DOHH2 (cell line): ENCODE measurements at regions not wholly inside any gene's neighbourhood (a gene's known extent, or its start where the extent isn't known, plus 50 kb on each side); places are given as distances from the start of the nearest gene placed in this dataset.

Experiments used
- H3F3A ChIP-seq: fragments of 200-600 bp; sonication (generic), shearing (Covaris generic); 2 replicates; pipeline ENCODE4 v1.6.0; 2016; ENCODE audit warnings: antibody characterized with exemption, mild to moderate bottlenecking; ENCODE audit not compliant: control insufficient read depth, insufficient read depth
- H3K27ac ChIP-seq: fragments of 200-600 bp; sonication (generic); 2 replicates; pipeline ENCODE4 v1.5.1; 2014; ENCODE audit warnings: low read depth, mild to moderate bottlenecking, low read length, moderate library complexity
- H3K27me3 ChIP-seq: fragments of 200-600 bp; sonication (generic); 2 replicates; pipeline ENCODE4 v1.6.1; 2014; ENCODE audit warnings: mild to moderate bottlenecking, low read length, mixed read lengths; ENCODE audit not compliant: control insufficient read depth
- H3K36me3 ChIP-seq: fragments of 200-600 bp; sonication (generic); 2 replicates; pipeline ENCODE4 v1.6.1; 2014; ENCODE audit warnings: mild to moderate bottlenecking, low read length, moderate library complexity, mixed read lengths; ENCODE audit not compliant: control insufficient read depth
- H3K4me1 ChIP-seq: fragments of 200-600 bp; sonication (generic); 2 replicates; pipeline ENCODE4 v1.6.1; 2014; ENCODE audit warnings: mild to moderate bottlenecking, low read length, mixed read lengths; ENCODE audit not compliant: control insufficient read depth
- H3K4me2 ChIP-seq: fragments of 200-600 bp; sonication (generic); 2 replicates; pipeline ENCODE4 v1.6.0; 2014; ENCODE audit warnings: mild to moderate bottlenecking, low read length, moderate library complexity
- H3K4me3 ChIP-seq: fragments of 200-600 bp; sonication (generic); 2 replicates; pipeline ENCODE4 v1.5.1; 2014; ENCODE audit warnings: mild to moderate bottlenecking, low read length, mixed read lengths
- H3K79me2 ChIP-seq: fragments of 200-600 bp; sonication (generic); 2 replicates; pipeline ENCODE4 v1.6.1; 2014; ENCODE audit warnings: mild to moderate bottlenecking, low read length, mixed read lengths; ENCODE audit not compliant: control insufficient read depth
- H3K9me2 ChIP-seq: fragments of 200-600 bp; sonication (generic); replicated peaks from 2 replicates; pipeline ENCODE4 v1.6.1; 2014; ENCODE audit warnings: mild to moderate bottlenecking, low read length, mixed read lengths; ENCODE audit not compliant: control insufficient read depth
- H3K9me3 ChIP-seq: fragments of 200-600 bp; sonication (generic); 2 replicates; pipeline ENCODE4 v1.6.1; 2014; ENCODE audit warnings: antibody characterized with exemption, low read length, mixed read lengths; ENCODE audit not compliant: control insufficient read depth, insufficient read depth
- H4K20me1 ChIP-seq: fragments of 200-600 bp; sonication (generic); 2 replicates; pipeline ENCODE4 v1.6.0; 2014; ENCODE audit warnings: low read depth, mild to moderate bottlenecking, antibody characterized with exemption, low read length, moderate library complexity; ENCODE audit not compliant: control insufficient read depth, insufficient read depth
- EZH2phosphoT487 ChIP-seq: fragments of 200-600 bp; sonication (generic); IDR thresholded peaks from 2 replicates; pipeline ENCODE4 v1.6.1; 2017; ENCODE audit warnings: borderline replicate concordance, mild to moderate bottlenecking, antibody characterized with exemption, low read length, moderate library complexity, mixed read lengths
- TF ChIP-seq, protein P1 (sequence below): fragments of 200-600 bp; sonication (generic); IDR thresholded peaks from one replicate; pipeline ENCODE4 v1.5.1; 2014; ENCODE audit warnings: antibody characterized with exemption, mild to moderate bottlenecking, low read depth, low read length; ENCODE audit not compliant: poor library complexity, severe bottlenecking

GRCh38 chr5:4098226-4098625, 502.6 kb downstream of the IRX1 start:
- H4K20me1 ChIP-seq = no peaks in the 10 kb centered on the region
- no peak overlapping the region for H3K27ac ChIP-seq
- no peaks in the 10 kb centered on the region for H3K4me1 ChIP-seq
- no peaks in the 10 kb centered on the region for H3K36me3 ChIP-seq
- H3F3A ChIP-seq = no peaks in the 10 kb centered on the region
- no peak overlapping the region for H3K4me2 ChIP-seq
- H3K9me3 ChIP-seq = peaks cover 7% of the 10 kb centered on the region; the same call in 1 of the 2 replicates
- no peaks in the 10 kb centered on the region for H3K79me2 ChIP-seq
- H3K9me2 ChIP-seq = no peaks in the 10 kb centered on the region
- no peak for TF ChIP-seq EZH2phosphoT487
- TF ChIP-seq, protein P1, sequence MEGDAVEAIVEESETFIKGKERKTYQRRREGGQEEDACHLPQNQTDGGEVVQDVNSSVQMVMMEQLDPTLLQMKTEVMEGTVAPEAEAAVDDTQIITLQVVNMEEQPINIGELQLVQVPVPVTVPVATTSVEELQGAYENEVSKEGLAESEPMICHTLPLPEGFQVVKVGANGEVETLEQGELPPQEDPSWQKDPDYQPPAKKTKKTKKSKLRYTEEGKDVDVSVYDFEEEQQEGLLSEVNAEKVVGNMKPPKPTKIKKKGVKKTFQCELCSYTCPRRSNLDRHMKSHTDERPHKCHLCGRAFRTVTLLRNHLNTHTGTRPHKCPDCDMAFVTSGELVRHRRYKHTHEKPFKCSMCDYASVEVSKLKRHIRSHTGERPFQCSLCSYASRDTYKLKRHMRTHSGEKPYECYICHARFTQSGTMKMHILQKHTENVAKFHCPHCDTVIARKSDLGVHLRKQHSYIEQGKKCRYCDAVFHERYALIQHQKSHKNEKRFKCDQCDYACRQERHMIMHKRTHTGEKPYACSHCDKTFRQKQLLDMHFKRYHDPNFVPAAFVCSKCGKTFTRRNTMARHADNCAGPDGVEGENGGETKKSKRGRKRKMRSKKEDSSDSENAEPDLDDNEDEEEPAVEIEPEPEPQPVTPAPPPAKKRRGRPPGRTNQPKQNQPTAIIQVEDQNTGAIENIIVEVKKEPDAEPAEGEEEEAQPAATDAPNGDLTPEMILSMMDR = no peak
- H3K4me3 ChIP-seq = no peak overlapping the region
- no peaks in the 10 kb centered on the region for H3K27me3 ChIP-seq

GRCh38 chr5:4099386-4099785, 503.8 kb downstream of the IRX1 start:
- TF ChIP-seq, protein P1 = no peak
- TF ChIP-seq EZH2phosphoT487 = no peak
- Histone ChIP-seq H3K27me3 (no peaks in the 10 kb centered on the region), H4K20me1 (no peaks in the 10 kb centered on the region), H3K4me3 (no peak overlapping the region), H3K79me2 (no peaks in the 10 kb centered on the region), H3K4me2 (no peak overlapping the region), H3F3A (no peaks in the 10 kb centered on the region), H3K9me3 (peaks cover 11% of the 10 kb centered on the region; the same call in 1 of the 2 replicates), H3K9me2 (no peaks in the 10 kb centered on the region), H3K4me1 (no peaks in the 10 kb centered on the region), H3K27ac (no peak overlapping the region), H3K36me3 (no peaks in the 10 kb centered on the region)

DNA sequence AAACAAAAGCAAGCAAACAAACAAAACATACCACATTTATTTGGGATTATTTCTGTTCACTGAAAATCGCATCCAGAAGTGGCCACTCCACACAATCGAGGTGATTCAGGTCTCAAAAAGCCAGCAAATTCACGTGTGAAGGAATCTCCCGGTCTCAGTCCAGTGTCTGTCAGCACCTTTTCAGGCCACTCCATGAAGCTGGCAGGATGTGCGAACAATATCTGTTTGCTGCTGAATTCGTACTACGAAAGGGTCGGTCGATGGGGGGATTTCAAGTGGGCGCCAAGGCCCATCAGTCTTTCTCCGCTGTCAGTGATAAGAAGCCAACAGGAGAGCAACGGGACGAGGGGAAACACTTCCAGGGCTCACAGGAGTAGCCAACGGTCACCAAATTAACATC, 505.1 kb downstream of the IRX1 start:
- TF ChIP-seq, protein P1 = no peak
- no peak for TF ChIP-seq EZH2phosphoT487
- H3F3A ChIP-seq = no peaks in the 10 kb centered on the region
- no peak overlapping the region for H3K4me2 ChIP-seq
- H3K9me3 ChIP-seq = peaks cover 8% of the 10 kb centered on the region; the same call in 1 of the 2 replicates
- H3K4me1 ChIP-seq = no peaks in the 10 kb centered on the region
- no peaks in the 10 kb centered on the region for H3K79me2 ChIP-seq
- H4K20me1 ChIP-seq = no peaks in the 10 kb centered on the region
- H3K9me2 ChIP-seq = no peaks in the 10 kb centered on the region
- no peak overlapping the region for H3K27ac ChIP-seq
- H3K36me3 ChIP-seq = no peaks in the 10 kb centered on the region
- H3K27me3 ChIP-seq = no peaks in the 10 kb centered on the region
- no peak overlapping the region for H3K4me3 ChIP-seq
